ENCODE measurements at regions not wholly inside any gene's neighbourhood (a gene's known extent, or its start where the extent isn't known, plus 50 kb on each side); places are given as distances from the start of the nearest gene placed in this dataset.

GRCh38 chr6:135623979-135624378 is 126.4 kb upstream of the AHI1 start:
- DNase-seq (ENCODE audit: low spot score) (no peak), FAIRE-seq (no peak), ATAC-seq (no peak)
- no peak overlapping the region for H2AFZ ChIP-seq (ENCODE audit: low read length)
- ChIA-PET POLR2A (no interaction called here), CTCF (ENCODE audit: low intra/inter-chr PET ratio, low total read pairs) (no interaction called here)
- no peak overlapping the region for H3K9ac ChIP-seq (ENCODE audit: insufficient read depth, low read depth, low read length)
- H3K4me1 ChIP-seq (ENCODE audit: insufficient read depth, low read length) = no peaks in the 10 kb centered on the region
- no peaks in the 10 kb centered on the region for H4K20me1 ChIP-seq (ENCODE audit: insufficient read depth, low read length)
- no peaks in the 10 kb centered on the region for H3K9me3 ChIP-seq (ENCODE audit: low read length)
- in situ Hi-C loops (cut with HindIII; ENCODE audit: extremely low pct_ligation_motif_present, low pct_unique_long_range_greater_than_20kb) (no loop called here), intact Hi-C loops (cut with micrococcal nuclease; ENCODE audit: unreplicated experiment) (no loop called here)
- no peak overlapping the region for H3K27ac ChIP-seq (ENCODE audit: extremely low read length, insufficient read depth, low read length)
- H3K79me2 ChIP-seq (ENCODE audit: insufficient read depth, low read length) = no peaks in the 10 kb centered on the region
- 47% methylated on average over 1 of the region's 1 CpG for whole genome bisulfite sequencing (ENCODE audit: low lambda C conversion rate)
- H3K4me3 ChIP-seq (replicated peaks in 1 of 3; ENCODE audit: insufficient read depth in 1 of 3, low read depth in 2 of 3, low read length in 3 of 3) = no peak overlapping the region
- no peaks in the 10 kb centered on the region; a peak in 1 of 5 replicates for H3K27me3 ChIP-seq (ENCODE audit: control insufficient read depth in 1 of 2, insufficient read depth in 2 of 2, low read length in 2 of 2)
- TF ChIP-seq CBX2 (IDR thresholded peaks at IDR 0.05; ENCODE audit: low read depth, low read length) (no peak), CBX2 (CRISPR knock-in tag; IDR thresholded peaks at IDR 0.05; ENCODE audit: low read depth) (no peak), MAFF (IDR thresholded peaks at IDR 0.05; ENCODE audit: low read depth, low read length) (no peak), ASH2L (IDR thresholded peaks at IDR 0.05; ENCODE audit: insufficient read length, low read depth, low read length) (no peak), IRX3 (CRISPR knock-in tag; IDR thresholded peaks at IDR 0.05; ENCODE audit: borderline replicate concordance, low read depth) (no peak), BRD4 (CRISPR knock-in tag; IDR thresholded peaks at IDR 0.05) (no peak), ZNF326 (CRISPR knock-in tag; IDR thresholded peaks at IDR 0.05; ENCODE audit: borderline replicate concordance) (no peak)
- no TSS peak for BruUV-seq (replicated peaks)
- H3K4me2 ChIP-seq (ENCODE audit: low read depth, low read length) = no peak overlapping the region
- H3K36me3 ChIP-seq (replicated peaks in 1 of 2; ENCODE audit: control insufficient read depth in 1 of 2, insufficient read depth in 2 of 2, low read length in 2 of 2) = no peaks in the 10 kb centered on the region

- no peaks in the 10 kb centered on the region for H3K36me3 ChIP-seq (replicated peaks in 1 of 2; ENCODE audit: control insufficient read depth in 1 of 2, insufficient read depth in 2 of 2, low read length in 2 of 2)
Observed at GRCh38 chr6:135624402-135625295, 127.1 kb upstream of the AHI1 start.

More at GRCh38 chr6:135624402-135625295, 127.1 kb upstream of the AHI1 start:
- Histone ChIP-seq H3K79me2 (ENCODE audit: insufficient read depth, low read length) (no peaks in the 10 kb centered on the region), H3K4me2 (ENCODE audit: low read depth, low read length) (no peak overlapping the region), H3K27ac (ENCODE audit: extremely low read length, insufficient read depth, low read length) (no peak overlapping the region), H4K20me1 (ENCODE audit: insufficient read depth, low read length) (no peaks in the 10 kb centered on the region), H2AFZ (ENCODE audit: low read length) (no peak overlapping the region), H3K27me3 (ENCODE audit: control insufficient read depth in 1 of 2, insufficient read depth in 2 of 2, low read length in 2 of 2) (no peaks in the 10 kb centered on the region; a peak in 1 of 5 replicates), H3K9me3 (ENCODE audit: low read length) (no peaks in the 10 kb centered on the region), H3K9ac (ENCODE audit: insufficient read depth, low read depth, low read length) (no peak overlapping the region), H3K4me1 (ENCODE audit: insufficient read depth, low read length) (no peaks in the 10 kb centered on the region), H3K4me3 (replicated peaks in 1 of 3; ENCODE audit: insufficient read depth in 1 of 3, low read depth in 2 of 3, low read length in 3 of 3) (no peak overlapping the region)
- WGBS (ENCODE audit: low lambda C conversion rate) = 2% methylated on average over 9 of the region's 9 CpGs
- TF ChIP-seq SIX1 (CRISPR knock-in tag; IDR thresholded peaks at IDR 0.05; ENCODE audit: borderline replicate concordance) = no peak
- TF ChIP-seq SUZ12 (IDR thresholded peaks at IDR 0.05; ENCODE audit: low read depth, low read length) = no peak
- TF ChIP-seq ARNT (IDR thresholded peaks at IDR 0.05) = no peak
- no peak for TF ChIP-seq EED (CRISPR knock-in tag; IDR thresholded peaks at IDR 0.05)
- TF ChIP-seq CERS6 (CRISPR knock-in tag; IDR thresholded peaks at IDR 0.05) = no peak
- TF ChIP-seq TRAFD1 (CRISPR knock-in tag; IDR thresholded peaks at IDR 0.05; ENCODE audit: borderline replicate concordance) = no peak
- no peak for DNase-seq (ENCODE audit: low spot score)
- intact Hi-C loops (cut with micrococcal nuclease; ENCODE audit: unreplicated experiment) = no loop called here
- POLR2A ChIA-PET = no interaction called here
- no peak for FAIRE-seq
- CTCF ChIA-PET (ENCODE audit: low intra/inter-chr PET ratio, low total read pairs) = no interaction called here
- BruUV-seq (replicated peaks) = no TSS peak
- no peak for ATAC-seq
- in situ Hi-C loops (cut with HindIII; ENCODE audit: extremely low pct_ligation_motif_present, low pct_unique_long_range_greater_than_20kb) = no loop called here

All from HepG2 (cell line).